HCT116 (cell line): ENCODE measurements at regions not wholly inside any gene's neighbourhood (a gene's known extent, or its start where the extent isn't known, plus 50 kb on each side); places are given as distances from the start of the nearest gene placed in this dataset.

Source experiments
- ATAC-seq: fragments of 200-7000 bp; cut with Tn5 transposase; 2 replicates; pipeline ENCODE4 v1.9.1; 2020; ENCODE audit warnings: mild to moderate bottlenecking, moderate library complexity
- BruUV-seq: library from RNA; stranded (reverse); fragments of 400-500 nt; replicated peaks from 2 replicates; lab custom pipeline; 2021; lab: Mats Ljungman, UMichigan
- CTCF ChIA-PET: fragments of 300-600 bp; sonication (Branson Sonifier 250); formaldehyde crosslinking; loops from one replicate; lab custom pipeline; 2021; ENCODE audit warnings: antibody characterized with exemption; lab: Charles Lee
- POLR2A ChIA-PET: fragments of 300-600, 350-600 bp; sonication (Branson Sonifier 250); formaldehyde crosslinking; loops from one replicate; lab custom pipeline; 2021; ENCODE audit warnings: antibody characterized with exemption; lab: Charles Lee
- RAD21 ChIA-PET, 2 experiments: fragments of 300-600 bp; sonication (Branson Sonifier 250); formaldehyde crosslinking; loops; one replicate each; lab custom pipeline; 2023; ENCODE audit warnings: low total read pairs in 2 of 2; ENCODE audit not compliant: uncharacterized antibody in 2 of 2, unreplicated experiment in 2 of 2, low non-redundant PET in 1 of 2; lab: Charles Lee
- DNase-seq: peaks from one replicate; pipeline ENCODE4 v3.0.0-alpha.2; 2010; ENCODE audit warnings: low read depth, low spot score
- H2AFZ ChIP-seq: fragments of 200-600 bp; shearing (Covaris generic), sonication (generic); 2 replicates; pipeline ENCODE4 v1.6.1; 2017; ENCODE audit warnings: low read depth, mixed run types, mixed read lengths, antibody characterized with exemption, low read length; ENCODE audit not compliant: poor library complexity, severe bottlenecking
- H3K27ac ChIP-seq: 2 replicates; pipeline ENCODE4 v1.5.1; 2012; ENCODE audit warnings: low read depth, low read length
- H3K27me3 ChIP-seq: fragments of 200-600 bp; sonication (generic); 2 replicates; pipeline ENCODE4 v1.6.1; 2016; ENCODE audit warnings: mixed run types, low read length, mixed read lengths; ENCODE audit not compliant: insufficient read depth
- H3K36me3 ChIP-seq, 2 experiments: fragments of 200-500 bp in 1 of 2; fragments of 200-600 bp in 1 of 2; sonication (Bioruptor generic) in 1 of 2; sonication (generic) in 1 of 2; 2 replicates each; pipeline versions ENCODE4 v1.5.1 to v1.6.1; 2014 to 2016; ENCODE audit warnings: low read length in 2 of 2, inconsistent platforms in 1 of 2, mixed read lengths in 1 of 2, mixed run types in 1 of 2; ENCODE audit not compliant: insufficient read depth in 2 of 2, control insufficient read depth in 1 of 2
- H3K4me1 ChIP-seq, 2 experiments: fragments of 200-600 bp in 1 of 2; sonication (generic) in 1 of 2; 2 replicates each; pipeline versions ENCODE4 v1.5.1 to v1.6.1; 2012 to 2017; ENCODE audit warnings: low read length in 2 of 2, inconsistent platforms in 1 of 2, mild to moderate bottlenecking in 1 of 2, mixed read lengths in 1 of 2, mixed run types in 1 of 2, moderate library complexity in 1 of 2; ENCODE audit not compliant: insufficient read depth in 2 of 2, control insufficient read depth in 1 of 2
- H3K4me2 ChIP-seq: fragments of 200-600 bp; sonication (generic); 2 replicates; pipeline ENCODE4 v1.6.1; 2017; ENCODE audit warnings: mixed run types, low read length, mixed read lengths
- H3K4me3 ChIP-seq, 2 experiments: fragments of 200-600 bp in 1 of 2; sonication (generic) in 1 of 2; replicated peaks in 1 of 2; 2 replicates each; pipeline ENCODE4 v1.5.1; 2011 to 2016; ENCODE audit warnings: low read length in 2 of 2, control low read depth in 1 of 2, low read depth in 1 of 2, mild to moderate bottlenecking in 1 of 2, mixed read lengths in 1 of 2, mixed run types in 1 of 2
- H3K79me2 ChIP-seq: fragments of 200-600 bp; sonication (generic); 2 replicates; pipeline ENCODE4 v1.6.1; 2017; ENCODE audit warnings: mild to moderate bottlenecking, mixed run types, low read length, moderate library complexity, mixed read lengths; ENCODE audit not compliant: insufficient read depth
- H3K9ac ChIP-seq: fragments of 200-600 bp; sonication (generic); 2 replicates; pipeline ENCODE4 v1.6.1; 2016; ENCODE audit warnings: low read length, mixed read lengths
- H3K9me2 ChIP-seq: fragments of 200-600 bp; sonication (generic), shearing (Covaris generic); 2 replicates; pipeline ENCODE4 v1.6.1; 2017; ENCODE audit warnings: mixed run types, mild to moderate bottlenecking, moderate library complexity; ENCODE audit not compliant: insufficient read depth
- H3K9me3 ChIP-seq, 2 experiments: fragments of 200-500 bp in 1 of 2; fragments of 200-600 bp in 1 of 2; sonication (Bioruptor generic) in 1 of 2; sonication (generic) in 1 of 2; 2 replicates each; pipeline ENCODE4 v1.6.1; 2014 to 2017; ENCODE audit warnings: low read length in 2 of 2, mixed read lengths in 2 of 2, inconsistent platforms in 1 of 2, low read depth in 1 of 2, mild to moderate bottlenecking in 1 of 2, mixed run types in 1 of 2, moderate library complexity in 1 of 2; ENCODE audit not compliant: control insufficient read depth in 1 of 2, insufficient read depth in 1 of 2
- H4K20me1 ChIP-seq: fragments of 200-600 bp; sonication (generic), shearing (Covaris generic); 2 replicates; pipeline ENCODE4 v1.6.1; 2017; ENCODE audit warnings: mixed run types, mild to moderate bottlenecking, moderate library complexity; ENCODE audit not compliant: insufficient read depth
- CBX3 ChIP-seq: IDR thresholded peaks from 2 replicates; pipeline ENCODE4 v1.6.1; 2012; ENCODE audit warnings: low read depth
- EGR1 ChIP-seq: IDR thresholded peaks from 2 replicates; pipeline ENCODE4 v1.6.1; 2012; ENCODE audit warnings: low read depth
- ELF1 ChIP-seq: IDR thresholded peaks from 2 replicates; pipeline ENCODE4 v1.6.1; 2012; ENCODE audit warnings: low read depth, borderline replicate concordance
- EZH2 ChIP-seq: fragments of 200-600 bp; sonication (generic); IDR thresholded peaks from 2 replicates; pipeline ENCODE4 v1.6.1; 2017; ENCODE audit warnings: antibody characterized with exemption, mixed run types
- EZH2phosphoT487 ChIP-seq: fragments of 200-600 bp; IDR thresholded peaks from 2 replicates; pipeline ENCODE4 v1.6.1; 2018; ENCODE audit warnings: antibody characterized with exemption, borderline replicate concordance
- FOSL1 ChIP-seq: IDR thresholded peaks from 2 replicates; pipeline ENCODE4 v1.6.1; 2012; ENCODE audit warnings: low read depth
- JUND ChIP-seq: IDR thresholded peaks from 2 replicates; pipeline ENCODE4 v1.6.1; 2012
- MAX ChIP-seq: IDR thresholded peaks from 2 replicates; pipeline ENCODE4 v1.6.1; 2012
- POLR2A ChIP-seq: IDR thresholded peaks from 2 replicates; pipeline ENCODE4 v1.7.0; 2011; ENCODE audit warnings: borderline replicate concordance; ENCODE audit not compliant: insufficient read depth, insufficient read length; ENCODE audit errors: extremely low read depth
- SRF ChIP-seq: IDR thresholded peaks from 2 replicates; pipeline ENCODE4 v1.6.1; 2012; ENCODE audit warnings: low read depth
- TCF7L2 ChIP-seq: IDR thresholded peaks from 2 replicates; pipeline ENCODE4 v1.7.0; 2011; ENCODE audit warnings: borderline replicate concordance, inconsistent platforms; ENCODE audit not compliant: insufficient read depth, insufficient read length; ENCODE audit errors: extremely low read depth
- YY1 ChIP-seq: IDR thresholded peaks from 2 replicates; pipeline ENCODE4 v1.6.1; 2011; ENCODE audit warnings: low read length, low read depth, moderate library complexity, mild to moderate bottlenecking; ENCODE audit not compliant: insufficient replicate concordance; ENCODE audit errors: extremely low read depth
- ZBTB33 ChIP-seq: IDR thresholded peaks from 2 replicates; pipeline ENCODE4 v1.6.1; 2011; ENCODE audit warnings: mild to moderate bottlenecking, low read length, moderate library complexity; ENCODE audit not compliant: insufficient replicate concordance; ENCODE audit errors: extremely low read depth
- ZFX ChIP-seq: fragments of 450-650 bp; IDR thresholded peaks from 2 replicates; pipeline ENCODE4 v1.6.1; 2017
- intact Hi-C: fragments of 100-400 bp; cut with micrococcal nuclease; formaldehyde crosslinking; loops from 2 replicates; pipeline ENCODE4 v1.10.0; 2022
- TF ChIP-seq, protein P1 (sequence below): IDR thresholded peaks from 2 replicates; pipeline ENCODE4 v1.6.1; 2012; ENCODE audit warnings: low read depth
- TF ChIP-seq, protein P2 (sequence below): IDR thresholded peaks from 2 replicates; pipeline ENCODE4 v1.6.1; 2012

DNA sequence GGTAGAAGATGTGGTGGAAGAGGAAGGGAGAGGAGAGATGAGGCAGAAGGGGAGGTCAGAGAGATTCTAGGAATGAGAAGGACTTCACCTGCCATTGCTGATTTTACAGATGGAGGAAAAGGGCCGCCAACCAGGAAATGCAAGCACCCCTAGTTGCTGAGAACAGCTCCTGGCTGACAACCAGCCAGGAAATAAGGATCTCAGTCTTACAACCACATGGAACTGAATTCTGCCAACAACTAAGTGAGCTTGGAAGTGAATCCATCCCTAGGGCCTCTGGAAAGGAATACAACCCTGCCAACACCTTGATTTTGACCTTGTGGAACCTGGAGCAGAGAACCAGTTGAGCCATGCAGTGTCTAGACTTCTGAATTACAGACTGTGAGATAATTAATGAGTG is 86.6 kb downstream of the EDEM1 start:
- DNase-seq (no peak), ATAC-seq (no peak)
- Histone ChIP-seq H3K4me1 (no peaks in the 10 kb centered on the region), H4K20me1 (no peaks in the 10 kb centered on the region), H3K4me2 (no peak overlapping the region), H3K9ac (no peak overlapping the region), H3K27me3 (no peaks in the 10 kb centered on the region), H3K79me2 (no peaks in the 10 kb centered on the region), H2AFZ (no peak overlapping the region), H3K27ac (no peak overlapping the region), H3K9me3 (no peaks in the 10 kb centered on the region), H3K4me3 (no peak overlapping the region), H3K9me2 (no peaks in the 10 kb centered on the region), H3K36me3 (no peaks in the 10 kb centered on the region)
- RAD21 ChIA-PET, result no interaction called here
- TF ChIP-seq MAX (no peak), EZH2 (no peak)
- CTCF ChIA-PET, result no interaction called here
- POLR2A ChIA-PET, result no interaction called here
- BruUV-seq, result no TSS peak
- intact Hi-C loops, result no loop called here

GRCh38 chr3:5275529-5275928 is 88.0 kb downstream of the EDEM1 start:
- Histone ChIP-seq H3K4me1 (no peaks in the 10 kb centered on the region), H3K9ac (no peak overlapping the region), H4K20me1 (no peaks in the 10 kb centered on the region), H3K9me2 (no peaks in the 10 kb centered on the region), H2AFZ (no peak overlapping the region), H3K9me3 (no peaks in the 10 kb centered on the region), H3K4me2 (no peak overlapping the region), H3K79me2 (no peaks in the 10 kb centered on the region), H3K36me3 (no peaks in the 10 kb centered on the region), H3K27ac (no peak overlapping the region), H3K27me3 (no peaks in the 10 kb centered on the region), H3K4me3 (no peak overlapping the region)
- no peak for ATAC-seq
- BruUV-seq, result no TSS peak
- intact Hi-C loops, result no loop called here
- no peak for TF ChIP-seq JUND
- TF ChIP-seq ZBTB33, result no peak
- TF ChIP-seq, protein P1, sequence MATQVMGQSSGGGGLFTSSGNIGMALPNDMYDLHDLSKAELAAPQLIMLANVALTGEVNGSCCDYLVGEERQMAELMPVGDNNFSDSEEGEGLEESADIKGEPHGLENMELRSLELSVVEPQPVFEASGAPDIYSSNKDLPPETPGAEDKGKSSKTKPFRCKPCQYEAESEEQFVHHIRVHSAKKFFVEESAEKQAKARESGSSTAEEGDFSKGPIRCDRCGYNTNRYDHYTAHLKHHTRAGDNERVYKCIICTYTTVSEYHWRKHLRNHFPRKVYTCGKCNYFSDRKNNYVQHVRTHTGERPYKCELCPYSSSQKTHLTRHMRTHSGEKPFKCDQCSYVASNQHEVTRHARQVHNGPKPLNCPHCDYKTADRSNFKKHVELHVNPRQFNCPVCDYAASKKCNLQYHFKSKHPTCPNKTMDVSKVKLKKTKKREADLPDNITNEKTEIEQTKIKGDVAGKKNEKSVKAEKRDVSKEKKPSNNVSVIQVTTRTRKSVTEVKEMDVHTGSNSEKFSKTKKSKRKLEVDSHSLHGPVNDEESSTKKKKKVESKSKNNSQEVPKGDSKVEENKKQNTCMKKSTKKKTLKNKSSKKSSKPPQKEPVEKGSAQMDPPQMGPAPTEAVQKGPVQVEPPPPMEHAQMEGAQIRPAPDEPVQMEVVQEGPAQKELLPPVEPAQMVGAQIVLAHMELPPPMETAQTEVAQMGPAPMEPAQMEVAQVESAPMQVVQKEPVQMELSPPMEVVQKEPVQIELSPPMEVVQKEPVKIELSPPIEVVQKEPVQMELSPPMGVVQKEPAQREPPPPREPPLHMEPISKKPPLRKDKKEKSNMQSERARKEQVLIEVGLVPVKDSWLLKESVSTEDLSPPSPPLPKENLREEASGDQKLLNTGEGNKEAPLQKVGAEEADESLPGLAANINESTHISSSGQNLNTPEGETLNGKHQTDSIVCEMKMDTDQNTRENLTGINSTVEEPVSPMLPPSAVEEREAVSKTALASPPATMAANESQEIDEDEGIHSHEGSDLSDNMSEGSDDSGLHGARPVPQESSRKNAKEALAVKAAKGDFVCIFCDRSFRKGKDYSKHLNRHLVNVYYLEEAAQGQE, result no peak
- no peak for TF ChIP-seq EZH2
- no peak for TF ChIP-seq POLR2A
- TF ChIP-seq EZH2phosphoT487, result no peak
- no peak for TF ChIP-seq ELF1
- TF ChIP-seq CBX3, result no peak
- no peak for TF ChIP-seq TCF7L2
- no peak for TF ChIP-seq YY1
- TF ChIP-seq FOSL1, result no peak
- TF ChIP-seq ZFX, result no peak
- TF ChIP-seq EGR1, result no peak
- TF ChIP-seq SRF, result no peak
- TF ChIP-seq, protein P2, sequence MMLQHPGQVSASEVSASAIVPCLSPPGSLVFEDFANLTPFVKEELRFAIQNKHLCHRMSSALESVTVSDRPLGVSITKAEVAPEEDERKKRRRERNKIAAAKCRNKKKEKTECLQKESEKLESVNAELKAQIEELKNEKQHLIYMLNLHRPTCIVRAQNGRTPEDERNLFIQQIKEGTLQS, result no peak
- POLR2A ChIA-PET, result no interaction called here
- no peak for DNase-seq
- CTCF ChIA-PET, result no interaction called here
- RAD21 ChIA-PET, result no interaction called here
